B cell (primary cell): ENCODE measurements at regions not wholly inside any gene's neighbourhood (a gene's known extent, or its start where the extent isn't known, plus 50 kb on each side); places are given as distances from the start of the nearest gene placed in this dataset.

Experiments used
- CTCF ChIP-seq: fragments of 200-600 bp; IDR thresholded peaks from one replicate; pipeline ENCODE4 v1.8.0; 2022; ENCODE audit warnings: antibody characterized with exemption, mild to moderate bottlenecking
- EZH2 ChIP-seq: IDR thresholded peaks from 2 replicates; pipeline ENCODE4 v1.6.1; 2012; ENCODE audit warnings: borderline replicate concordance, low read depth, mild to moderate bottlenecking, moderate library complexity, low read length; ENCODE audit not compliant: insufficient read depth, poor library complexity, severe bottlenecking

GRCh38 chr4:176919631-176920030 lies 126.9 kb upstream of the VEGFC start:
- TF ChIP-seq CTCF (no peak), EZH2 (no peak)
